HS-27A (cell line): ENCODE measurements at regions not wholly inside any gene's neighbourhood (a gene's known extent, or its start where the extent isn't known, plus 50 kb on each side); places are given as distances from the start of the nearest gene placed in this dataset.
A peak's percentile ranks its signal among the peaks of the same experiment; 100 is the strongest.

Source experiments
- DNase-seq: peaks from one replicate; pipeline ENCODE4 v3.0.0-alpha.2; 2012; ENCODE audit warnings: low read depth, missing footprints

DNA sequence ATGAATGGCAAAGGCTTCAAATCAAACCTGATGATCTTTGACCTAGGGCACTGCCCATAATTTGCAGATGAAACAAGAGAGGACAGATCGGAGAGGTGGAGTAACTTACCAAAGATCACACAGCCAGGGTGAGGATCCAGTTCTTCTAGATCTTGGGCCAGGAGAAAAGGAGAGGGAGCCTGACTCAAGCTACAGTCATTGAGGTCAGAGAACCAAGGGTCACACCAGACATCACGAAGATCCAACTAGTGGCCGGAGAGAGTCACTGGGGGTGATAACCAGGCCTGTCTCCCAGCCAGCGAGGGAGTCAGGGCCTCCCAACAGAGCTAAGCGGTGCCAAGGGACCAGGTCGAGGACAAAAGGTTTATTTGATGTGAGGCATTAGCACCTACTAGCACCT is 115.0 kb downstream of the RIPK4 start:
- no peak for DNase-seq

DNA sequence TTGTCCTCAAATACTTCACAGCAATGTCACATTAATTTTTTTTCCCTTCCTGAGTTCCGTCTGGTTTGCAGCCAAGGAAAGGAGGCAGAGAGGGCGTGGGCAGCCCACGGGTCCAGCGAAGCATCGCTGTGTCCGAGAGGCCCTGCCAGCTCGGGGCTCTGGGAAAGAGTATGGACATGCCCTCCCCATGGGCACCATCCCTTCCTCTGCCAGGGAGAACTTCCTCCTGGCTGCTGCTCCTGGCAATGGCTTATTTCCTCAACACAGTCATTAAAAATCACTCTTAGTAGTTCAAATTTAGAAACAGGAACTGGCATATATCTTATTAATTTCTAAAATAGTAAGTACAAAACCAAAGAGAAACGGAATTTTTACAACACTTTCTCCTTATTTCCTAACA is 115.4 kb downstream of the RIPK4 start:
- no peak for DNase-seq

- no peak for DNase-seq
Observed at GRCh38 chr21:41650526-41651145, 116.2 kb downstream of the RIPK4 start.

- peak; percentile 42 for DNase-seq
Observed at GRCh38 chr21:41648591-41649031, 118.2 kb downstream of the RIPK4 start.

DNA sequence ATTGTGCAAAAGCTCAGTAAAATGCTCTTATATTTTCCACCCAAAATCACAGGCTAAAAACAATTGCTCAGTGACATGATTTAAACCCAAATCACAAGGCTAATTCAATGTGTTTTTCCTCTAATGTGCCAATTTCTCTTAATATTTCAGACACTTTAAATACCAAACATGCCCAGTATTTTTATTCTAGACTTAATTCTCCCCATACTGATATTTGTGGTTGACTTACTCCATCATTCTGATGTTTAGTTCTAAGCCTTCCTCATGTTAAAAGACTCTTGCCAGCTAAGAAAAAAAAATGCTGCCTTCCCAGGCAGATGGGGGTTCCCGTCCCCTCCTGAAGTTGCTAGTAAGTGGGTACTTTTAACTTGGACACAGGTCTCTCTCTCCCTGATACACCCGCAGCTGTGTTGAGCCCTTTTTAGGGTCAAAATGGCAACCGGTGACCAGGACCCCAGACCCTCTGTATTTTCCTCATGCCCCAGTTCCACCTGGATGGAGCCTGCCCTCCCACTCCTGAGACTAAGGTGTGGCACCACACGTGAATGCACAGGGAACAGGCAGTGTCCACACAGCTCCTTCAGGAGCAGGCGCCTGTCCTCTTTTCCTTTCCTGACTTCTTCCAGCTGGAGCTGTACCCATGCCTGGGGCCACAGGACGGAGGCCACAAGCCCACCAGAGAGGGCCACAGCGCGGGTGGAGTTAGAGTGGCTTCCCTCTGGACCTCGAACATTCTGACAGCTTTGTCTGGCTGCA is 118.9 kb downstream of the RIPK4 start:
- no peak for DNase-seq

DNA sequence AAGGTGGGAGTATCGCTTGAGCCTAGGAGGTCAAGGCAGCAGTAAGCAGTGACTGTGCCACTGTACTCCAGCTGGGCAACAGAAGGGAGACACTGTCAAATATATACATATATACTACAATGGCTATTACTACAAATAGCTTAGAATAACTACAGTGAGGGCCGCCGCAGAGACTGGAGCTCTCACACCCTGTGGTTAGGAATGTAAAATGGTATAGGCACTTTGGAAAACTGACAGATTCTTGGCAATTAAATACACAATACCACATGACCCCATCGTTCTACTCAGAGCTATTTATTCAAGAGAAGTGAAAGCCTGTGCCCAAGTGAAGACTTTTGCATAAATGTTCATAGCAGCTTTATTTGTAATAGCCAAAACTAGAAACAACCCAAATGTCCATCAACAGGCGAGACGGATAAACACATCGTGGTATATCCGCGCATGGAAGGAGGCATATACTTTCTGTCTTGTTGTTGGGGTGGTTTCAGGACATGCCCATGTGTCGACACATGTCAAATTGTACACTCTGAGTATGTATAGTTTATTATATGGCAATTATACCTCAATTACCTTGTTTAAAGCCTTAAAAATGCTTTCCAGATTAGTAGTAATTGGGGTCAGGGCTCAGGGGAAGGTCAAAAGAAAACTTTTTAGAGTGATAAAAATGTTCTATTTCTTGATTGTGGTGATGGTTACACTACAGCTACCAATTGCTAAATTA is 123.4 kb downstream of the RIPK4 start:
- no peak for DNase-seq

- DNase-seq = peak; percentile 74
Observed at GRCh38 chr21:41641821-41642701, 124.8 kb downstream of the RIPK4 start.

DNA sequence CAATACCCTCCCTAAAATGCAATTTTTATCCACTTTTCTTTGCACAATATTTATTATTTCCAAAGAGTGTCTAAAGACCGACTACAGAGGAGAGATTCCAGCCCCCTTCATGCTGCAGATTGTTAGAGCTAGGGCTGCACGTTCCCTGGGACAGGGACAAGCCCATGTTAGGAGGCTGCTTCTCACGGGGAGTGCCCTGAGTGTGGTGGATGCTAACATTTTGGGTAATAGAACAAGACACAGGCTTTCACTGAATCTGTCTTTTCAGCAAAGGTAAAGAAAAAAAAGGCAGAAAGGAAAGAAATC is 125.4 kb downstream of the RIPK4 start:
- no peak for DNase-seq

DNA sequence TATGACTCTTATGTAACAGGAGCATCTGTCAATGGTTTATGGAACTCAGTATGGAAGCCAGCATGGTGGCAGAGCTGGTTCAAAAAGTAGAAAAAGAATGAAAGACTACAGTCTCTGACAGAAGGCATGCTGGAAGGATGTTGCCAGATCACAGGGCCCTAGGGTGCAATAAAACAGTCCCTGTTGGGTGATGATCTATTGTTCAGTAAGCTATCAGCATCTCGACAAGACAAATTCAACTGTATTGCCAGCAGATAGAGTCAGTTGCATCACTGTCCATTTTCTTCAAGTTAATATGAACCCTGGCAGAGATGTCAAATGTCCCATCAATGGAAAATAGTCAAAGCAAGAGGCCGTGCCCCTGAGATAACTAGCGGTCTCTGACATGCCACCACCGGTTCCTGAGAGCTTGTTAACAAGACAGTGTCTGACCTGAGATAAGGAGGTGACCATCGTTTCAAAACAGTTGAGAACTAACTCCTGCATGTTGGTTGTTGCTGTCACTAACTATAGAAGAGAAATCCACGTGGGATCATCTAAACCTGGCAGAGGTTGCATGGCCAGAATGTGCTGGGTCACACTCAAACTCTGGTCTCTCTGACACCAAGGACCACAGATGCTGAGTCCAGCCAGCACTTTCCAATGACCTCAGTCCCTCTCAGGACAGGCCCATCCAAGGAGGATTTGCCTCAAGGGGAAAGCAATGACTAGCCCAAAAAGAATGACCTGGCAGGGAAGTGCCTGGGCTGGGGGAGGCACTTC is 125.9 kb downstream of the RIPK4 start:
- DNase-seq = peak; percentile 22

DNA sequence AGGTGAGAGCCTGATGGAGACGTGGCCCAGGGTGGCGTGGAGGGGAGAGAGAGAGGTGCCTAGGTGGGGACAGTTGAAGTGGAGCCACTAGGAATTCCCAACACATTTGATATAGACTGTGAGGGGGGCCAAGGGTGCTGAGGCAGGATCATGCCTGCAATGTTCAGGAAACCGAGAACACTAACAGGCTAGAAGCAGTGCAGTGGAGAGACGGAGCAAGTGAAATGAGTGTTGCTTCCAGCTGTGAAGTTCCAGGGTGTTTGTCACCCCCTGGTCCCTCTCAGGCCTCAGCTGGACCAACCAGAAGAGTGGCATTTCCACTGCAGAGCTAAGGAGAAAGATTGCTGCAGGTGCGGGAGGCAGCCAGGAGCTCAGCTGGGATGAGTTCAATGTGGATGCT is 127.1 kb downstream of the RIPK4 start:
- DNase-seq = no peak

DNA sequence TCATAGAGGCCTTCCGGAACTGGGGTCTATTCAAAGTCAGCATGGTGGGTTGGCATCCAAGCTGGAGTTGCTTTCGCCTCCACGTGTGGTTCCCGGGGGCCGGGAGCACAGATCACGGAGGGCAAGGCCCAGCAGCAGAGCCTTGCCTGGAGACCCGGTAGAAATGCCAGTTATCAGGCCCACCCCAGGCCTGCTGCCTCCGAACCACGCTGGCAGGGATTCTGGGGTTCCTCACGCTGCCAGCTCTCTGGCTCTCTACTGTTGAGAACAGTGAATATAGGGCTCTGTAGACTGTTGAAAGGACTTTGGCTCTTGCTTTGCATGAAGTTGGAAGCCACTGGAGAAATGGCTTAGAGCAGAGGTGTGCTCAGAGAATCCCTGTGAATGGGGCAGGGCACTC is 127.5 kb downstream of the RIPK4 start:
- no peak for DNase-seq

GRCh38 chr21:41638201-41638790 is 128.6 kb downstream of the RIPK4 start:
- DNase-seq = no peak

DNA sequence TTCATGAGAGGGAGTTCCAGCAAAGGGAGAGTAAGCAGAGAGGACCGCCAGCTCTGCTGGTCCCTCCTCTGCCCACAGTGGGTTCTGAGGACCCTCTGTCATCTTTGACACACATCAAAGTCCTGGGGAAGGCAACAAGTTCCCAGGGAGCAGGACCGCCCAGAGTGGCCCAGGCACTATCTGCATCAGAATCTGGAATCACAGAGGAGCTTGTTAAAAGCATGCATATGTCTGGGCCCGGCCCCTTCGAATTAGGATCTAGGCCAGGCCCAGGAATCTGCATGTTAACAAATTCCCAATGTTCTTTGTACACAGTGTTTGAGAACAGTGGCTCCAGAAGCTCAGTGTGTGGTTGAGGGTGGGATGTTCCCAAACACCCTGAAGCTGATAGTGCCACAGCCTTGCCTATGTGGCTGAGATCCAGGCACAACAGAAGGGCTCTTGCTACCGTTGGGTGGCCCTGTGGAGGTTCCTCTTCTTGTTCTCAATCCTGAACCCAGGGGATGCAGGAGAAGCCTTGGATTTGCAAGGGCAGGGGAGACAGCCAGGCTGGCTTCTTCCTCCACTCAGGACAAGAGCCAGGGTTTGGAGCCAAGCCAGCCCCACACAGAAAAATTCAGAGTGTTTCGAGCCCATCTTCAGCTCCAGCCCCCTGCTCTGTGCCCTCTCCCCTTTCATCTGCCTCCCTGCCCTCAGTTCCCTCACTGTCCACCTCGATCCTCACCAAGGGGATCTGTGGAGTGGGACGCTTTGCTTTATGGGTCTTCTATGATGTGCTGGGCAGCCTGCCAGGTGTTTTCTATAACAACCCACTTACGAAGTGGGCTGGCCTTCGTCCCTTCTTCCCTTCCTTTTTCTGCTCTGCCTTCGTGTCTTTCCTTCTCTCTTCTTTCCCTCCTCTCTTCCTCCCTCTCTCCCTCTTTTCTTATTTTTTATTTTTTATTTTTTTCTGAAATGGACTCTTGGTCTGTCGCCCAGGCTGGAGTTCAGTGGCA is 129.0 kb upstream of the TMPRSS2 start:
- DNase-seq = no peak

- no peak for DNase-seq
Observed at GRCh38 chr21:41635874-41636273, 127.9 kb upstream of the TMPRSS2 start.

DNA sequence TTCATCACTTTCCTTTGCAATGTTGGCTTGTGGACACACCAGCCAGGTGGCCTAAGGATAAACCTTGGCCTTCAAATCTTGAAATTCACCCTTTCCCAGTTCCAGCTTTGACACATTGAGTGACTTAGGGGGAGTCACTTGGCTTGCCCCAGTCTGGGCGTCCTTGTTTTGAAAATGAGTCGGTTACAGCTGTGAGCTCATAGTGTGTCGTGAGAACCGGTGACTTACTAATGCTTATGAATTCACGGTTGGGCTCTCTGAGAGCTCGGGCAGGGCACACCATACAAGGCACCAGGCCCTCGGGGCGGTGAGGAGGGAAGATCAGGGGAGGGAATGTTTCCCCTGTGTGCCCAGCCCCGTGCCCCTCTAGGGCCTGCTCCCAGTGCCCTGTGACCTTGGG is 126.9 kb upstream of the TMPRSS2 start:
- DNase-seq = no peak

GRCh38 chr21:41634211-41634694 is 126.3 kb upstream of the TMPRSS2 start:
- DNase-seq = no peak

- DNase-seq = no peak
Observed at GRCh38 chr21:41633627-41634026, 125.7 kb upstream of the TMPRSS2 start.

DNA sequence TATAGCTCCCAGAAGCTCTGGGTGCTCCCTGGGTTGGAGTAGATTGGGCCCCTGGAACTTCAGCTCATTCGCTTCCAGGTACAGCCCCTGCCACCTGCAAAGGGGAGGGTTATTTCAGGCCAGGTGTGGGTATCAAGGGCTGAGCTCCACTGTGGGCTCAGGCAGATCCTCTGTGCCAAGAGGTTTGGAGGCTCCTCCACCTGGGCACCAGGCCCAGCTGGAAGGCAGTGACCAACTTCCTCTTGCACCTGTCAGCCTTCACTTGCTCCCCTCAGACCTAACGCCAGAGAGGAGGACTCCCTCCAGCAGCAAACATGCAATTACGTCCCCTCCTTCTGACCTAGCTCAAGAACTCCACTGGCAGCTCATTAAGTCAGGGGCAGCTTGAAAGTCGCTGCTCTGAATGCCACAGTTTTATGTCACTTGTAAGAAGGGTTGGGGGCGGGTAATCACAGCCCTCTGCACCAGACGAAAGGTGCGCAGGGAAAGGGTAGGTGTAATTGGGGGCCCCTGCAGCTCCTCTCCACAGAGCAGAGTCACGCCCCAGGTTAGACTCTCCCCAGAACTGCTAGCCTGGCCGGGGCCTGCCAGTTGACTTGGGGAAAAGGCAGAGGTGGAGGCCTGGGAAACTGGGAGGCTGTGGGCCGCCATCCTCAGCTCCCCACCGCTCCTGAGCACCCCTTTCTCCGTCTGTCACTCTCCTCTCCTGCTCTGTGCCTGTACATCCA is 125.0 kb upstream of the TMPRSS2 start:
- no peak for DNase-seq
